ENCODE measurements at regions not wholly inside any gene's neighbourhood (a gene's known extent, or its start where the extent isn't known, plus 50 kb on each side); places are given as distances from the start of the nearest gene placed in this dataset.

DNA sequence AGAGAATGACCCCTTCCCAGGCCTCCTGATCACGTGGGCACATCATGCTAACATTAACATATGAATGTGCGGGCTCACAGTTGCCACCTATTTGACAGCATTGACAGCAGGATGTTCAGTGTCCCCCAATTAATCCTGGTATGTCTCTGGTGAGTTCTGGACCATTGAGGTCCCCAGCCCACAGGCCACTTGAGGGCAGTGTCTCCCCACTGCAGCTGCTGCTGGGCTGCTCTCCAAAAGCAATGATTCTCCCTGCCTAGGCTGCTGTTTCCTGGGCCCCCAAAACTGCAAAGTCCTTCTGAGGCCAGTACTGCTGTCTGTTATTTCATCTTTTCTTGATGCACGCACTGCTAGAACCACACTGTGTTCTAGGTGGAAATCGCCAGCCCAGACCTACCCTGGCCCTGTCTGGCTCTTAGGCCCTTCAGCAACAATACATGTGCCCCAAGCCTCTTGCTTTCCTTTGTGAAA is 52.7 kb upstream of the MAPK4 start:
- ChIA-PET CTCF (no interaction called here), POLR2A (no interaction called here)
- H3K27me3 ChIP-seq (ENCODE audit: control insufficient read depth, insufficient read depth, low read length) = no peaks in the 10 kb centered on the region
- TF ChIP-seq, protein P1, sequence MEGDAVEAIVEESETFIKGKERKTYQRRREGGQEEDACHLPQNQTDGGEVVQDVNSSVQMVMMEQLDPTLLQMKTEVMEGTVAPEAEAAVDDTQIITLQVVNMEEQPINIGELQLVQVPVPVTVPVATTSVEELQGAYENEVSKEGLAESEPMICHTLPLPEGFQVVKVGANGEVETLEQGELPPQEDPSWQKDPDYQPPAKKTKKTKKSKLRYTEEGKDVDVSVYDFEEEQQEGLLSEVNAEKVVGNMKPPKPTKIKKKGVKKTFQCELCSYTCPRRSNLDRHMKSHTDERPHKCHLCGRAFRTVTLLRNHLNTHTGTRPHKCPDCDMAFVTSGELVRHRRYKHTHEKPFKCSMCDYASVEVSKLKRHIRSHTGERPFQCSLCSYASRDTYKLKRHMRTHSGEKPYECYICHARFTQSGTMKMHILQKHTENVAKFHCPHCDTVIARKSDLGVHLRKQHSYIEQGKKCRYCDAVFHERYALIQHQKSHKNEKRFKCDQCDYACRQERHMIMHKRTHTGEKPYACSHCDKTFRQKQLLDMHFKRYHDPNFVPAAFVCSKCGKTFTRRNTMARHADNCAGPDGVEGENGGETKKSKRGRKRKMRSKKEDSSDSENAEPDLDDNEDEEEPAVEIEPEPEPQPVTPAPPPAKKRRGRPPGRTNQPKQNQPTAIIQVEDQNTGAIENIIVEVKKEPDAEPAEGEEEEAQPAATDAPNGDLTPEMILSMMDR (IDR thresholded peaks at IDR 0.05; ENCODE audit: insufficient read depth, low read depth, low read length) = no peak
- no peak overlapping the region for H3K4me3 ChIP-seq (ENCODE audit: low read depth, low read length)
- DNase-seq (ENCODE audit: low read depth) = no peak
- H3K36me3 ChIP-seq (ENCODE audit: control insufficient read depth, insufficient read depth, low read length) = no peaks in the 10 kb centered on the region

DNA sequence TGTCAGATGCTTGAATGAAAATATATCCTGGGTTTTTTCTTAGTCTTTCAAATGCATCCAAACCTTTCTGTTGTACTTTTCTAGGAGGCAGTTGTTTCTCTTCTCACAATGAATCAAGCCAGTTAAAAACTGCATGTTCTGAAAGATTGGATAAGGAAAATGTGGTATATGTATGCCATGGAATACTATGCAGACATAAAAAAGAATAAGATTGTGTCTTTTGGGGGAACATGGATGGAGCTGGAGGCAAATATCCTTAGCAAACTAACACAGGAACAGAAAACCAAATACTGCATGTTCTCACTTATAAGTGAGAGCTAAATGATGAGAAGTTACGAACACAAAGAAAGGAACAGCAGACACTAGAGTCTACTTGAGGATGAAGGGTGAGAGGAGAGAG is 51.7 kb upstream of the MAPK4 start:
- H3K36me3 ChIP-seq (ENCODE audit: control insufficient read depth, insufficient read depth, low read length) = no peaks in the 10 kb centered on the region
- CTCF ChIA-PET = interaction anchor here (0.7 kb wide), 1 partner anchor 125 kb away, joined by 3 read pairs; no protein-coding TSS in a partner anchor
- DNase-seq (ENCODE audit: low read depth) = no peak
- POLR2A ChIA-PET = no interaction called here
- TF ChIP-seq, protein P1 (IDR thresholded peaks at IDR 0.05; ENCODE audit: insufficient read depth, low read depth, low read length) = no peak
- H3K4me3 ChIP-seq (ENCODE audit: low read depth, low read length) = no peak overlapping the region
- H3K27me3 ChIP-seq (ENCODE audit: control insufficient read depth, insufficient read depth, low read length) = no peaks in the 10 kb centered on the region

DNA sequence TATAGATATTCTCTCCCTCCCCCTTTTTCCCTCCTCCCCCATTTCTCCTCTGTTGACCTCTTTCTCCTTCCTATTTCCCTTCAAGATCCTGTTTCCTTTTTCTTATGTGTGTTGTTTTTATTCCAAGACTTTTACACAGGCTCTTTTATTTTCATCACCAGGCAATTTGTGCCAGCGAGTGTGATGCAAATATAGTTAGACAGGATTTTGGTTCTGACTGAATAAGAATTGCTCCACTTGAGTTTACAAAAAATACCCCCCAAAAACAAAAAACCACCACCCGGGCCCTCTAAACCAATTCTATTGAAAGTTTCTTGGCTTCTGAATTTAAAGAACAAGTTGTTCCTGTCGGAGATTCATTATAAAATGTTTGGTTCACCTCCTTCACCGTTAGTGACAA is 50.9 kb upstream of the MAPK4 start:
- H3K4me3 ChIP-seq (ENCODE audit: low read depth, low read length) = no peak overlapping the region
- DNase-seq (ENCODE audit: low read depth) = no peak
- no peaks in the 10 kb centered on the region for H3K27me3 ChIP-seq (ENCODE audit: control insufficient read depth, insufficient read depth, low read length)
- TF ChIP-seq, protein P1 (IDR thresholded peaks at IDR 0.05; ENCODE audit: insufficient read depth, low read depth, low read length) = no peak
- no peaks in the 10 kb centered on the region for H3K36me3 ChIP-seq (ENCODE audit: control insufficient read depth, insufficient read depth, low read length)
- POLR2A ChIA-PET = no interaction called here
- CTCF ChIA-PET = no interaction called here

All from BJ (cell line).